GM12878 (cell line): ENCODE measurements at regions not wholly inside any gene's neighbourhood (a gene's known extent, or its start where the extent isn't known, plus 50 kb on each side); places are given as distances from the start of the nearest gene placed in this dataset.

Experiments
- ATAC-seq: fragments of 200-7000 bp; cut with Tn5 transposase; 3 replicates; pipeline ENCODE4 v1.9.1; 2020; ENCODE audit warnings: mild to moderate bottlenecking, moderate library complexity
- BruUV-seq: library from RNA; stranded (reverse); fragments of 400-500 nt; replicated peaks from 2 replicates; lab custom pipeline; 2021; lab: Mats Ljungman, UMichigan
- CTCF ChIA-PET: fragments of 300-600 bp; sonication (Branson Sonifier 250); formaldehyde crosslinking; extraction: SDS; loops from one replicate; lab custom pipeline; 2021; ENCODE audit warnings: inconsistent platforms; lab: Yijun Ruan, JAX
- POLR2A ChIA-PET: fragments of 350-600 bp; formaldehyde crosslinking; extraction: SDS; loops from one replicate; lab custom pipeline; 2021; ENCODE audit warnings: inconsistent platforms; lab: Charles Lee
- RAD21 ChIA-PET: fragments of 300-600 bp; sonication (Branson Sonifier 250); formaldehyde crosslinking; loops from one replicate; lab custom pipeline; 2023; ENCODE audit warnings: antibody characterized with exemption; ENCODE audit not compliant: unreplicated experiment; lab: Charles Lee
- SMC1A ChIA-PET: fragments of 300-600 bp; sonication (Branson Sonifier 250); formaldehyde crosslinking; loops from one replicate; lab custom pipeline; 2023; ENCODE audit not compliant: unreplicated experiment, uncharacterized antibody; lab: Charles Lee
- DNase-seq: peaks from one replicate; pipeline ENCODE4 v3.0.0-alpha.2; 2011; ENCODE audit warnings: low read depth, low spot score
- FAIRE-seq: peaks from 3 replicates; lab custom pipeline; 2011; peaks lifted over from hg19 to GRCh38; lab: Jason Lieb, UNC
- H2AFZ ChIP-seq: 2 replicates; pipeline ENCODE4 v1.6.0; 2011; ENCODE audit warnings: low read depth, low read length, control low read depth; ENCODE audit not compliant: control insufficient read depth
- H3K27ac ChIP-seq: 2 replicates; pipeline ENCODE4 v1.5.1; 2011; ENCODE audit warnings: control low read depth; ENCODE audit not compliant: control insufficient read depth, insufficient read depth
- H3K27me3 ChIP-seq, 2 experiments: replicated peaks in 1 of 2; 2 replicates each; pipeline versions ENCODE4 v1.6.0 to v1.6.1; 2011; ENCODE audit warnings: low read length in 1 of 2; ENCODE audit not compliant: control insufficient read depth in 2 of 2, insufficient read depth in 2 of 2
- H3K36me3 ChIP-seq, 2 experiments: 2 replicates each; pipeline ENCODE4 v1.5.1; 2011; ENCODE audit warnings: low read length in 1 of 2; ENCODE audit not compliant: control insufficient read depth in 2 of 2, insufficient read depth in 2 of 2
- H3K4me1 ChIP-seq: 2 replicates; pipeline ENCODE4 v1.6.1; 2011; ENCODE audit warnings: mild to moderate bottlenecking, low read length, moderate library complexity, mixed read lengths; ENCODE audit not compliant: control insufficient read depth, insufficient read depth
- H3K4me2 ChIP-seq: 2 replicates; pipeline ENCODE4 v1.6.0; 2011; ENCODE audit warnings: control low read depth; ENCODE audit not compliant: control insufficient read depth, insufficient read depth
- H3K4me3 ChIP-seq: fragments of 200-600 bp; sonication (generic); 2 replicates; pipeline ENCODE4 v1.5.1; 2016
- H3K79me2 ChIP-seq: 2 replicates; pipeline ENCODE4 v1.6.0; 2011; ENCODE audit warnings: low read length; ENCODE audit not compliant: control insufficient read depth, insufficient read depth
- H3K9ac ChIP-seq: 2 replicates; pipeline ENCODE4 v1.8.0; 2011; ENCODE audit warnings: low read length, control low read depth, mixed read lengths; ENCODE audit not compliant: control insufficient read depth, insufficient read depth
- H3K9me3 ChIP-seq: replicated peaks from 3 replicates; pipeline ENCODE4 v1.5.1; 2011; ENCODE audit warnings: mild to moderate bottlenecking, low read length; ENCODE audit not compliant: control insufficient read depth, insufficient read depth
- H4K20me1 ChIP-seq: 2 replicates; pipeline ENCODE4 v1.6.0; 2011; ENCODE audit not compliant: control insufficient read depth, insufficient read depth
- ATF7 ChIP-seq: fragments of 450-650 bp; IDR thresholded peaks from 2 replicates; pipeline ENCODE4 v1.6.1; 2016; ENCODE audit warnings: low read depth, mild to moderate bottlenecking
- CEBPB ChIP-seq, 2 experiments: fragments of 150-350 bp in 1 of 2; IDR thresholded peaks; 2 replicates each; pipeline ENCODE4 v1.6.1; 2012 to 2014; ENCODE audit warnings: low read depth in 2 of 2, low read length in 2 of 2, borderline replicate concordance in 1 of 2, inconsistent platforms in 1 of 2
- CHD4 ChIP-seq: fragments of 200-600 bp; sonication (generic); IDR thresholded peaks from 2 replicates; pipeline ENCODE4 v1.6.1; 2016; ENCODE audit warnings: mild to moderate bottlenecking
- HDAC2 ChIP-seq: fragments of 200-600 bp; sonication (generic); IDR thresholded peaks from 2 replicates; pipeline ENCODE4 v1.6.1; 2017
- NR2C1 ChIP-seq: fragments of 450-650 bp; IDR thresholded peaks from 2 replicates; pipeline ENCODE4 v1.6.1; 2017; ENCODE audit warnings: antibody characterized with exemption, mild to moderate bottlenecking, moderate library complexity
- RAD51 ChIP-seq: fragments of 450-650 bp; IDR thresholded peaks from 2 replicates; pipeline ENCODE4 v1.6.1; 2016; ENCODE audit warnings: moderate library complexity, mild to moderate bottlenecking, inconsistent platforms
- RFX5 ChIP-seq: IDR thresholded peaks from 2 replicates; pipeline ENCODE4 v1.6.1; 2011; ENCODE audit warnings: low read depth, low read length, improper control_type of control experiment
- WGBS: methylation state at CpG from one replicate; pipeline ENCODE4 v1.1.6; 2016; ENCODE audit warnings: low lambda C conversion rate; ENCODE audit not compliant: insufficient replicate concordance, insufficient coverage; ENCODE audit errors: missing lambda C conversion rate; 5-methylcytosine and 5-hydroxymethylcytosine counted together
- in situ Hi-C: fragments of 300-500 bp; cut with MboI; formaldehyde crosslinking; loops from 9 replicates; pipeline ENCODE4 v1.14.3; 2018; ENCODE audit warnings: mixed read lengths
- intact Hi-C: fragments of 100-400 bp; cut with micrococcal nuclease; formaldehyde crosslinking; loops from one replicate; pipeline ENCODE4 v1.14.2; 2022; ENCODE audit not compliant: unreplicated experiment
- TF ChIP-seq, protein P1 (sequence below): fragments of 450-650 bp; IDR thresholded peaks from 2 replicates; pipeline ENCODE4 v1.6.1; 2017; ENCODE audit warnings: low read depth, mild to moderate bottlenecking, moderate library complexity
- TF ChIP-seq, protein P2 (sequence below): fragments of 450-650 bp; IDR thresholded peaks from 2 replicates; pipeline ENCODE4 v1.6.1; 2017; ENCODE audit warnings: mild to moderate bottlenecking, low read depth, inconsistent platforms; ENCODE audit not compliant: poor library complexity, severe bottlenecking

DNA sequence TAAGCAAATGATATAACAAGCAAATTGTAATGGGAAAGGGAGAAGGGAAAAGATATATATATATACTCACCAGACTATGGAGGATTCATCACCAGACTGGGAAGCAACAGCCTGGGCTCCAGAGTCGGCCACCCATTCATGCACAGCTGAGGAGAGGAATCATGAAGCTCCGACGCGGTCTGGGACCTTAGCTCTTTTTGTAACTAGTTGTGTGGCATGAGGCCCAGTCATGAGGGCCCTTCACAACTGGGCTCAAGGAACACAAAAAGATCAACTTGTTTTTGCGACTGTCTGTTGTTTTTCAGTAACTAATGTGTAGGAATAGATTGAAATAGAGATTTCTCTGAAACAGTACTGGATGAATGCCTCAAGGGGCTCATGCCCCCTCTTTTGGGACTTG lies 911.2 kb downstream of the TYW1 start:
- no peaks in the 10 kb centered on the region for H4K20me1 ChIP-seq
- intact Hi-C loops (no loop called here), in situ Hi-C loops (no loop called here)
- ChIA-PET RAD21 (no interaction called here), POLR2A (no interaction called here), CTCF (no interaction called here), SMC1A (no interaction called here)
- H3K9me3 ChIP-seq: no peaks in the 10 kb centered on the region
- FAIRE-seq: no peak
- H3K4me2 ChIP-seq: no peak overlapping the region
- no peak for ATAC-seq
- H3K4me1 ChIP-seq: no peaks in the 10 kb centered on the region
- no TSS peak for BruUV-seq
- no peak overlapping the region for H3K4me3 ChIP-seq
- H3K79me2 ChIP-seq: no peaks in the 10 kb centered on the region
- 22% methylated on average over 5 of the region's 5 CpGs for WGBS
- DNase-seq: no peak
- no peaks in the 10 kb centered on the region for H3K36me3 ChIP-seq
- no peaks in the 10 kb centered on the region for H3K27me3 ChIP-seq
- no peak overlapping the region for H2AFZ ChIP-seq
- no peak overlapping the region for H3K27ac ChIP-seq
- TF ChIP-seq RFX5: no peak
- no peak for TF ChIP-seq NR2C1
- TF ChIP-seq HDAC2: no peak
- no peak for TF ChIP-seq ATF7
- TF ChIP-seq CEBPB (IDR thresholded peaks at IDR 0.05; ENCODE audit: borderline replicate concordance in 1 of 2, low read depth in 2 of 2, low read length in 2 of 2): no peak
- TF ChIP-seq CHD4: no peak
- TF ChIP-seq, protein P1, sequence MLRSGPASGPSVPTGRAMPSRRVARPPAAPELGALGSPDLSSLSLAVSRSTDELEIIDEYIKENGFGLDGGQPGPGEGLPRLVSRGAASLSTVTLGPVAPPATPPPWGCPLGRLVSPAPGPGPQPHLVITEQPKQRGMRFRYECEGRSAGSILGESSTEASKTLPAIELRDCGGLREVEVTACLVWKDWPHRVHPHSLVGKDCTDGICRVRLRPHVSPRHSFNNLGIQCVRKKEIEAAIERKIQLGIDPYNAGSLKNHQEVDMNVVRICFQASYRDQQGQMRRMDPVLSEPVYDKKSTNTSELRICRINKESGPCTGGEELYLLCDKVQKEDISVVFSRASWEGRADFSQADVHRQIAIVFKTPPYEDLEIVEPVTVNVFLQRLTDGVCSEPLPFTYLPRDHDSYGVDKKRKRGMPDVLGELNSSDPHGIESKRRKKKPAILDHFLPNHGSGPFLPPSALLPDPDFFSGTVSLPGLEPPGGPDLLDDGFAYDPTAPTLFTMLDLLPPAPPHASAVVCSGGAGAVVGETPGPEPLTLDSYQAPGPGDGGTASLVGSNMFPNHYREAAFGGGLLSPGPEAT: no peak
- TF ChIP-seq, protein P2, sequence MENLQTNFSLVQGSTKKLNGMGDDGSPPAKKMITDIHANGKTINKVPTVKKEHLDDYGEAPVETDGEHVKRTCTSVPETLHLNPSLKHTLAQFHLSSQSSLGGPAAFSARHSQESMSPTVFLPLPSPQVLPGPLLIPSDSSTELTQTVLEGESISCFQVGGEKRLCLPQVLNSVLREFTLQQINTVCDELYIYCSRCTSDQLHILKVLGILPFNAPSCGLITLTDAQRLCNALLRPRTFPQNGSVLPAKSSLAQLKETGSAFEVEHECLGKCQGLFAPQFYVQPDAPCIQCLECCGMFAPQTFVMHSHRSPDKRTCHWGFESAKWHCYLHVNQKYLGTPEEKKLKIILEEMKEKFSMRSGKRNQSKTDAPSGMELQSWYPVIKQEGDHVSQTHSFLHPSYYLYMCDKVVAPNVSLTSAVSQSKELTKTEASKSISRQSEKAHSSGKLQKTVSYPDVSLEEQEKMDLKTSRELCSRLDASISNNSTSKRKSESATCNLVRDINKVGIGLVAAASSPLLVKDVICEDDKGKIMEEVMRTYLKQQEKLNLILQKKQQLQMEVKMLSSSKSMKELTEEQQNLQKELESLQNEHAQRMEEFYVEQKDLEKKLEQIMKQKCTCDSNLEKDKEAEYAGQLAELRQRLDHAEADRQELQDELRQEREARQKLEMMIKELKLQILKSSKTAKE: no peak
- no peak for TF ChIP-seq RAD51
- H3K9ac ChIP-seq: no peak overlapping the region
